GM03348 (cell line): ENCODE measurements at regions not wholly inside any gene's neighbourhood (a gene's known extent, or its start where the extent isn't known, plus 50 kb on each side); places are given as distances from the start of the nearest gene placed in this dataset.
"Not testable (repeated sequence)": the region's sequence is repeated elsewhere in the genome, so short reads cannot be mapped to it uniquely, and the experiment has no call there.

ENCODE experiments used
- DNase-seq: peaks from one replicate; pipeline ENCODE4 v3.0.0; 2012; ENCODE audit warnings: low spot score

- DNase-seq: not testable (repeated sequence)
Observed at GRCh38 chr10:33468006-33468405, 133.5 kb upstream of the NRP1 start.

DNA sequence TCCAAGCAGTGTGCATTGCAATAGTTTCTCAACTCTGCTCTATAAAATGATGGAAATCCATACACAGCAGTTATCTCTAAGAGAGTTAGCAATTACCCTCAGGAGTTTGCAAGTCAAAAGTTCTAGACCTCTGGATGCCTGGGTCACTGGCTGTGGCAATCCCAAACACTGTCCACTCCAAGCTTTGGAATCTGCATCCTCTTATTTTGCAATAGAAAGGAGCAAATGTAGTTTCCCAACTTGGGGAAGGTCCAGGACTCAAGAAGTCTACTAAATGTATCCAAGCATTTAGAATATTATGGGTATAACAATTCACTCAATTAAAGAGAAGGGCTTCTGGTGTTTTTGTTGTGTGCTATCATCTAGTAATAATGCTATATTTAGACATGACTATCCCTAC, 131.3 kb upstream of the NRP1 start:
- DNase-seq: peak; percentile 34

GRCh38 chr10:33463011-33463410, 128.5 kb upstream of the NRP1 start:
- no peak for DNase-seq

DNA sequence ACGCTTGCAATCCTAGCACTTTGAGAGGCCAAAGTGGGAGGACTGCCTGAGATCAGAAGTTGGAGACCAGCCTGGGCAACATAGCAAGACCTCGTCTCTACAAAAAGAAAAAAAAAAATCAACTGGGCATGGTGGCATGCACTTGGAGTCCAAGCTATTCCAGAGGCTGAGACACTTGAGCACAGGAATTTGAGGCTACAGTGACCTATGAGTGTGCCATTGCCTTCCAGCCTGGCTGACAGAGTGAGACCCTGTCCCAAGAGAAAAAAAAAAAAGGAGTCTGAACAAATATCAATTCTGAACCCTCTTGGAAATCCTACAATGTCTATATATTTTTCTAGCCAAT, 126.8 kb upstream of the NRP1 start:
- no peak for DNase-seq

- DNase-seq: peak; percentile 73
Observed at GRCh38 chr10:33460505-33461294, 126.2 kb upstream of the NRP1 start.

GRCh38 chr10:33459602-33460001, 125.1 kb upstream of the NRP1 start:
- peak; percentile 27 for DNase-seq

DNA sequence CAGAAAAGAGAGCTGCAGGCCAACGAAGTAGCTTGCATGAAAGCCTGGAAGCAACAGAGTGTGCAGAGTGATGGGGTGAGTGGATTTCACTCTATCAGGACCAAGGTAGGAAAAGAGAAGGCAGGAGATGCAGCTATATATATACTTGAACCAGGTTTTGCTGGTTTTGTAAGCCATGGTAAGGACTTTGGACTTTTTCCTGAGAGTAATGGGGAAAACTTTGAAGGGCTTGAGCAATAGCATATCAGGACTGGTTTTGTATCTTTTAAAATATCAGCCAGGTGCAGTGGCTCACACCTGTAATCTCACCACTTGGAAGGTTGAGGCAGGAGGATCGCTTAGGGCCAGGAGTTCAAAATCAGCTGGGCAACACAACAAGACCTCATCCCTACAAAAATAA, 120.6 kb upstream of the NRP1 start:
- no peak for DNase-seq

- DNase-seq: no peak
Observed at GRCh38 chr10:33454554-33454953, 120.1 kb upstream of the NRP1 start.

DNA sequence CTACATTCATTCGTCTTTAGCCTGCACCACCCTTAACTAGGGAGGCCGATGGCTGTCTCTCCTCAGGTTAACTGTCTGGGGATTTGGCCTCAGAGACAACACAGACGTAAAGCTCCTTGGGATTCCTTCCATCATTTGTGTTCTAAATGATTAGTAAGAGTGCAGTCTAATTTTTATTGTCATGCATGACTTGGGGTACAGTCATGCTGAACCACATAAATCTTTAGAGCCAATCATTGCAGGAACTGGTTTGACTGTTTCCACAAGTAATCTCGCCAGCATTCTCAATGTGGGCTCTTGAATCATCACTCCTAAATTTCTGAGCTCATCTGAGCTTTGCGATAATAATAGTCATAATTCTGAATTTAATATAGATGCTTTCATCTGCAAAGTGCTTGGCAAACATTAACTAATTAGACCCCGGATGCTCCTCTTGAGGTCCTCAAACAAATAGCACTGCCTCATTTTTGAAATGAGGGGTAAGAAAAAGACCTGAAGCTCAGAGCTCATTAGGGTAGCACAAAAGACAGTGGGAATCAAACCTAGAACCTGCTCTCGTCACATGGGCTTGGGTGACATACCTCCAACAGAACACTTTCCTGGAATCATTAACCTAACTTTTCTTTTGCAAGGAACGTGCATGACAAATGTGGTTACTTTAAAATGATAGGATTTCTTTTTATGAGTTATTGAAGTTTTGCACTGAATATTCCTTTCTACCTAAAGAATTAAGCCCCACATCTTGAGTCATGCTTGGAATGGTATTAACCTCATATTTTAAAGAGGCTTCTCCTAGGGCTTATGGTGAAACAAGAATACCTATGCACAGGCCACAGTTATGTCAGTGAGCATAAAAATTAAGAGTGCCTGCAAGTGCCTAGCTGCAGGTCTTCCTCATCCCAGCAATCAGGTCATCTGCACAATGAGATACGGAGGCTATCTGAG, 118.9 kb upstream of the NRP1 start:
- DNase-seq: peak; percentile 42

DNA sequence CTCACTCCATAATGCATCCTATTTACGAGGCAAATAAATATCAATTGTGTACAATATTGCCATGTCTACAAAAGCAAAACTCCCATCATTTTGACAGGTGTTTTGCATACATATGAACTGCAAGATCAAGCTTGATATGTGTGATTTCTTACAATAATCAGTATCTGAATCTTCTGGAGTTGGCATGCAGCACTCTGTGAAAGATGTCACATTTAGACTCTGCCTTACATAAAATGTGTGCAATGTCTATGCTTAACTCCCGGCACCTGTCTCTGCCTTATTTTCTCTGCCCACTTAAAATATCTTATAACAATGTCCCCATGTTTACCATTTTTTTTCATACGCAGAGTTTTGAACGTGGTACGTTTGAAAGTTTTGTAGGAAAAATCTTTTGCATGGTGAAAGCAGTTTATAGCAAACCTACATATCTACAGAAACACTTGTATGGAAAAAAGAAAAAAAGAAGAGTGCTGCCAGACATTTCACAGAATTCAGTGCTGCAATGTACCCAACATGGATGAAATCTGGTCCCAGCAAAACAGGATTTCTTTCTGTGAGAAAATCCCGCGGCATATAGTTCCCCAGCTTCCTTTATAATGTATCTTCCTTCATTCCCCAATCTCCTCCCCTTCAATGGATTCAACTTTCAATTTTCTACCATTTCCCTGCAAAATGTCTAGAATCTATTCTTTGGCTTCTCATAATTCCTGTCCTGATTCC, 114.1 kb upstream of the NRP1 start:
- no peak for DNase-seq

- DNase-seq: no peak
Observed at GRCh38 chr10:33441561-33441960, 107.1 kb upstream of the NRP1 start.

DNA sequence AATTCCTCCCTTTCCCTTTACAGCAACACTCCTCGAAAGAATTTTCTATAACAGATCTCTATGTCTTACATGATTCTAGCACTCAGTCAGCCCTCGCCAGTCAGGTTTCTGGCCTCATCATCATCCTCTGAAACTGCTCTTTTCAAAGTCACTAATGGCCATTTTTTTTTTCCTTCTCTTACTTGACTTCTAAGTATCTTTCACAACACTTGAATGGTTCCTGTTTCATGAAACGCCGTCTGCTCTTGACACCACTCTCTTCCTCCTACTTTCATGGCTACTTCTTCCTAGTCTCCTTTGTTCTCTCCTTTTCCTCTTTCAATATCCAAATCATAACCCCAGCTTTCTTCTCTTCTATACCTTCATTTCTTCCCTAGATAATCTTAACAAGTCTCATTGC, 100.5 kb upstream of the NRP1 start:
- no peak for DNase-seq

- DNase-seq: no peak
Observed at GRCh38 chr10:33428682-33429081, 94.2 kb upstream of the NRP1 start.

DNA sequence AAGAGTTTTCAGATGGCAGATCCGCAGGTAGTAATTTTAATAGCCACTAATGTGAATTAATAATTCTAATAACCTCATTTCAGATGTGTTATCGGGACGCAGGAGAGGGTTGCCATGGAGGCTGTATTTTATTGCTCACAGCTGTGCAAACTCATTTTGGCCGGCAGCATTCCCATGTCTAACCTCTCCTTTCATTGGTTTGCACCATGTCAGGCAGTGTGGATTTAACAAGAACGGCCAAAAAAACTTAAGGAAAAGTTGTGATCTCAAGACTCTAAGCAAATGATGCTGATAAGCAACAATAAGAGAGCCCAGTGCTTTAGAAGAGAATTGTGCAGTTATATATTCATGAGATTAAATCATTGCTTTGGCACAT, 88.7 kb upstream of the NRP1 start:
- no peak for DNase-seq

DNA sequence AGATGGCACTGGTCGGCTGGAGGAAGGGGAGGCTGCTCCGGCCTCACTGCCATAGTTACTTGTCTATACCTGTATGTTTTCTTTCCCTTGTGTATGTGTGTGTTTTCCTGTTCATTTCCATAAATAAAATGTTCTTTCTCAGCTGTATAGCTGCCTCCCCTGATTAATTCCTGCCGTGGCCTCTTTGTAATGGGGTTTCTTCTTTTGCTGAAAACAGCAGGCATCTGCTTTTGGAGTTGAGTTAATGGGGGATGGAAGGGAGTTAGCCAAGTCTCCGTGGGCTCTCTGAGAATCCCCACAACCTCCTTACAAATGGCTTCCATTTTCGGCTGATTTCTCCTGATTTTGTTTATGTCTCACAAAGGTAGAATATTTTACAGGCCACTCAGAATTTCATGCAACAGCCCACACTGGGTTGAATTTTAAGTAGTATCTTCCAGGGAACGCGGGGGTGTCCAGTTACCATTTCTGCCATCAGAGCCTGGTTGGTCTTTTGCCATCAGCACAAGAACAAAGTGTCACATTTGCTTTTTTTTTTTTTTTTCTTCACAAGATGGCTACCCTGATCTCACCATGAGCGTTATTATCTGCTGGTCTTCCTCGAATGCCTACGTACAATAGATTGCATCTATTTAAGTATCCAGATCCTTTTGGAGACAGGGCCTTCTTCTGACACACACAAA, 88.1 kb upstream of the NRP1 start:
- no peak for DNase-seq

GRCh38 chr10:33421789-33422462, 87.5 kb upstream of the NRP1 start:
- DNase-seq: peak; percentile 87

GRCh38 chr10:33419311-33419710, 84.8 kb upstream of the NRP1 start:
- DNase-seq: no peak

GRCh38 chr10:33418301-33418700, 83.8 kb upstream of the NRP1 start:
- no peak for DNase-seq

- no peak for DNase-seq
Observed at GRCh38 chr10:33416691-33417090, 82.2 kb upstream of the NRP1 start.

- DNase-seq: no peak
Observed at GRCh38 chr10:33416209-33416608, 81.7 kb upstream of the NRP1 start.

GRCh38 chr10:33414841-33415240, 80.4 kb upstream of the NRP1 start:
- DNase-seq: no peak
